ENCODE measurements at regions not wholly inside any gene's neighbourhood (a gene's known extent, or its start where the extent isn't known, plus 50 kb on each side); places are given as distances from the start of the nearest gene placed in this dataset.

- Histone ChIP-seq H4K8ac (ENCODE audit: low read depth in 2 of 2, low read length in 2 of 2) (no peak overlapping the region), H3K36me3 (ENCODE audit: control insufficient read depth, insufficient read depth, low read length) (no peaks in the 10 kb centered on the region), H3K18ac (ENCODE audit: low read depth, low read length) (no peak overlapping the region), H2AFZ (replicated peaks; ENCODE audit: low read length, poor library complexity) (no peak overlapping the region), H3K4me1 (ENCODE audit: control insufficient read depth, insufficient read depth, low read length) (no peaks in the 10 kb centered on the region), H3K9me1 (ENCODE audit: insufficient read depth, low read length) (no peaks in the 10 kb centered on the region), H3K27me3 (ENCODE audit: control insufficient read depth, insufficient read depth, low read length) (no peaks in the 10 kb centered on the region), H2BK5ac (ENCODE audit: low read depth, low read length, poor library complexity, severe bottlenecking) (no peak overlapping the region), H3K14ac (replicated peaks; ENCODE audit: low read depth, low read length) (no peak overlapping the region), H3K27ac (ENCODE audit: insufficient read depth, low read length) (no peak overlapping the region), H4K5ac (ENCODE audit: low read depth, low read length) (no peak overlapping the region), H3K9ac (ENCODE audit: low read depth, low read length) (no peak overlapping the region), H2BK120ac (ENCODE audit: low read depth, low read length) (no peak overlapping the region), H2AK9ac (replicated peaks; ENCODE audit: low read depth, low read length, poor library complexity) (no peak overlapping the region), H4K20me1 (ENCODE audit: insufficient read depth, low read length) (no peaks in the 10 kb centered on the region), H3K4ac (ENCODE audit: low read depth, low read length) (no peak overlapping the region), H3K4me3 (ENCODE audit: insufficient read depth, low read depth, low read length) (no peak overlapping the region), H3K4me2 (ENCODE audit: low read depth, low read length) (no peak overlapping the region), H2AK5ac (ENCODE audit: low read depth, low read length) (no peak overlapping the region), H3K56ac (ENCODE audit: extremely low read depth, insufficient read depth, low read length) (no peak overlapping the region), H3K23ac (ENCODE audit: low read depth, low read length) (no peak overlapping the region), H4K91ac (ENCODE audit: insufficient read depth, low read depth, low read length) (no peak overlapping the region), H3K79me1 (ENCODE audit: low read depth in 1 of 2, low read length in 2 of 2) (no peaks in the 10 kb centered on the region), H2BK15ac (ENCODE audit: low read depth, low read length) (no peak overlapping the region), H2BK20ac (ENCODE audit: low read depth, low read length) (no peak overlapping the region), H3K9me3 (ENCODE audit: control insufficient read depth, insufficient read depth, low read length) (0 out of 2 replicates have a peak, but pooled peaks cover 2% of the 10 kb centered on the region)
- ChIA-PET POLR2A (ENCODE audit: unreplicated experiment) (no interaction called here), CTCF (no interaction called here)
- WGBS, 2 experiments (ENCODE audit: extremely low coverage in 2 of 2, insufficient read length in 1 of 2) = no CpG with 5 or more reads among the region's 4 CpGs
- ATAC-seq (ENCODE audit: low read depth) (no peak), DNase-seq (no peak)
- dilution Hi-C loops (cut with HindIII; ENCODE audit: low sequenced_read_pairs, unreplicated experiment) (no loop called here), in situ Hi-C loops (cut with MboI; ENCODE audit: low sequenced_read_pairs) (no loop called here), intact Hi-C loops (cut with micrococcal nuclease) (no loop called here)
- BruUV-seq (replicated peaks) = no TSS peak
- TF ChIP-seq USF2 (IDR thresholded peaks at IDR 0.05; ENCODE audit: low read depth, low read length) = no peak
- no peak for TF ChIP-seq RAD21 (IDR thresholded peaks at IDR 0.05; ENCODE audit: low read length)
- TF ChIP-seq MAZ (IDR thresholded peaks at IDR 0.05; ENCODE audit: borderline replicate concordance, low read depth, low read length) = no peak
- no peak for TF ChIP-seq MXI1 (IDR thresholded peaks at IDR 0.05; ENCODE audit: borderline replicate concordance, low read depth, low read length)
- TF ChIP-seq POLR2A (IDR thresholded peaks at IDR 0.05; ENCODE audit: low read depth, low read length) = no peak
- no peak for TF ChIP-seq RCOR1 (IDR thresholded peaks at IDR 0.05; ENCODE audit: insufficient replicate concordance, low read length)
- no peak for TF ChIP-seq CEBPB (IDR thresholded peaks at IDR 0.05; ENCODE audit: low read depth, low read length)
Measured at GRCh38 chr7:119640326-119640725, 632.6 kb upstream of the KCND2 start.

Measured in IMR-90 (cell line).